ENCODE measurements at regions not wholly inside any gene's neighbourhood (a gene's known extent, or its start where the extent isn't known, plus 50 kb on each side); places are given as distances from the start of the nearest gene placed in this dataset.

DNA sequence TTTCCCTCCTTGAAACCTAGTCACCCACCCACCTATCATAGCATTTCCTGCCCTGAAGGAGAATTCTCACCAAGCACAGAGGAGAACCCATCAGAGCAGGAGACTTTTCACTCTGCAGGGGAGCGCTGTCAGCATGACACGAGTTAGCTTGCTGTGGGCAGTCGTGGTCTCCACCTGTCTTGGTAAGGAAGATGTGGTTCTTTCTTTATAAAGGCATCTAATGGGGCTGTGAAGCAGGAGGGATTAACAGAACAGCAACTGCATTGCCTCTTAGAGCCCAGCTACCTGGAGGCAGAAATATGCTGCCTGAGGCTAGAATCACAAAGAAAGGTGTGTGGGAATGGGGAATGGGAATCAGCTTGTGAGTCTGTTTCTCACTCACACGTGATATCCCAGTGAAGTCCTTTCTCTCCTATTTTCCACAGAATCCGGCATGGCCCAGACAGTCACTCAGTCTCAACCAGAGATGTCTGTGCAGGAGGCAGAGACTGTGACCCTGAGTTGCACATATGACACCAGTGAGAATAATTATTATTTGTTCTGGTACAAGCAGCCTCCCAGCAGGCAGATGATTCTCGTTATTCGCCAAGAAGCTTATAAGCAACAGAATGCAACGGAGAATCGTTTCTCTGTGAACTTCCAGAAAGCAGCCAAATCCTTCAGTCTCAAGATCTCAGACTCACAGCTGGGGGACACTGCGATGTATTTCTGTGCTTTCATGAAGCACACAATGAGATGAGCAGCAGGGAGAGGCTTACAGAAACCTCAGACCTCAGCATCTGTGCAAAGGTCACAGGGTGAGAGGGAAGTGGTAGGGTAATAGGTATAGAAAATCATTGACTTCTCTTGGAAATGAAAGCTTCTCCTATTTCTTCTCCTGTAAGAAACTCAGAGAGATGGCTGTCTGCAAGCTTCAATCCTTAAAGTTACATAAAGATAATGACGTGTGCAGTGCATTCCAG lies 316.9 kb downstream of the DAD1 start:
- TF ChIP-seq, protein P1, sequence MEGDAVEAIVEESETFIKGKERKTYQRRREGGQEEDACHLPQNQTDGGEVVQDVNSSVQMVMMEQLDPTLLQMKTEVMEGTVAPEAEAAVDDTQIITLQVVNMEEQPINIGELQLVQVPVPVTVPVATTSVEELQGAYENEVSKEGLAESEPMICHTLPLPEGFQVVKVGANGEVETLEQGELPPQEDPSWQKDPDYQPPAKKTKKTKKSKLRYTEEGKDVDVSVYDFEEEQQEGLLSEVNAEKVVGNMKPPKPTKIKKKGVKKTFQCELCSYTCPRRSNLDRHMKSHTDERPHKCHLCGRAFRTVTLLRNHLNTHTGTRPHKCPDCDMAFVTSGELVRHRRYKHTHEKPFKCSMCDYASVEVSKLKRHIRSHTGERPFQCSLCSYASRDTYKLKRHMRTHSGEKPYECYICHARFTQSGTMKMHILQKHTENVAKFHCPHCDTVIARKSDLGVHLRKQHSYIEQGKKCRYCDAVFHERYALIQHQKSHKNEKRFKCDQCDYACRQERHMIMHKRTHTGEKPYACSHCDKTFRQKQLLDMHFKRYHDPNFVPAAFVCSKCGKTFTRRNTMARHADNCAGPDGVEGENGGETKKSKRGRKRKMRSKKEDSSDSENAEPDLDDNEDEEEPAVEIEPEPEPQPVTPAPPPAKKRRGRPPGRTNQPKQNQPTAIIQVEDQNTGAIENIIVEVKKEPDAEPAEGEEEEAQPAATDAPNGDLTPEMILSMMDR (IDR thresholded peaks at IDR 0.05 in 4 of 5, conservative IDR thresholded peaks at IDR 0.05 in 1 of 5) = no peak
- no peak for TF ChIP-seq POLR2A (IDR thresholded peaks at IDR 0.05)
